Dermis microvascular lymphatic vessel endothelial cell (primary cell): ENCODE measurements at regions not wholly inside any gene's neighbourhood (a gene's known extent, or its start where the extent isn't known, plus 50 kb on each side); places are given as distances from the start of the nearest gene placed in this dataset.
"Not testable (repeated sequence)": the region's sequence is repeated elsewhere in the genome, so short reads cannot be mapped to it uniquely, and the experiment has no call there.

Experiments used
- DNase-seq, 2 donors: peaks; one replicate each; pipeline versions ENCODE4 v3.0.0 to v3.0.0-alpha.2; 2010; ENCODE audit warnings: low read depth in 2 of 2

GRCh38 chr13:63739112-63739735 is 2323.6 kb upstream of the PCDH20 start:
- DNase-seq, result not testable (repeated sequence)

- no peak for DNase-seq
Observed at GRCh38 chr13:63737418-63737817, 2321.8 kb upstream of the PCDH20 start.

- no peak for DNase-seq
Observed at GRCh38 chr13:63731896-63732295, 2316.2 kb upstream of the PCDH20 start.

GRCh38 chr13:63712159-63712558 is 2296.5 kb upstream of the PCDH20 start:
- DNase-seq, result not testable (repeated sequence)

- DNase-seq, result no peak
Observed at GRCh38 chr13:63706751-63707150, 2291.1 kb upstream of the PCDH20 start.

GRCh38 chr13:63704521-63704920 is 2288.9 kb upstream of the PCDH20 start:
- no peak for DNase-seq

- no peak for DNase-seq
Observed at GRCh38 chr13:63700350-63700749, 2284.7 kb upstream of the PCDH20 start.

- no peak for DNase-seq
Observed at GRCh38 chr13:63699948-63700347, 2284.3 kb upstream of the PCDH20 start.

GRCh38 chr13:63696055-63696454 is 2280.4 kb upstream of the PCDH20 start:
- DNase-seq, result no peak

GRCh38 chr13:63693696-63694095 is 2278.0 kb upstream of the PCDH20 start:
- DNase-seq, result no peak

- no peak for DNase-seq
Observed at GRCh38 chr13:63691474-63691873, 2275.8 kb upstream of the PCDH20 start.

GRCh38 chr13:63690672-63691071 is 2275.0 kb upstream of the PCDH20 start:
- no peak for DNase-seq

- DNase-seq, result no peak
Observed at GRCh38 chr13:63684822-63685221, 2269.2 kb upstream of the PCDH20 start.

- DNase-seq, result no peak
Observed at GRCh38 chr13:63680704-63681103, 2265.1 kb upstream of the PCDH20 start.

GRCh38 chr13:63671296-63671695 is 2255.6 kb upstream of the PCDH20 start:
- DNase-seq, result no peak

GRCh38 chr13:63651394-63651793 is 2235.7 kb upstream of the PCDH20 start:
- no peak for DNase-seq

GRCh38 chr13:63643543-63643942 is 2227.9 kb upstream of the PCDH20 start:
- no peak for DNase-seq

GRCh38 chr13:63636316-63636993 is 2220.8 kb upstream of the PCDH20 start:
- DNase-seq, result no peak

GRCh38 chr13:63632321-63632720 is 2216.7 kb upstream of the PCDH20 start:
- DNase-seq, result no peak

- no peak for DNase-seq
Observed at GRCh38 chr13:63631006-63631405, 2215.4 kb upstream of the PCDH20 start.

- DNase-seq, result no peak
Observed at GRCh38 chr13:63629591-63629990, 2213.9 kb upstream of the PCDH20 start.

- DNase-seq, result no peak
Observed at GRCh38 chr13:63628310-63628709, 2212.7 kb upstream of the PCDH20 start.

- no peak for DNase-seq
Observed at GRCh38 chr13:63625869-63626268, 2210.2 kb upstream of the PCDH20 start.
